Natural killer cell (primary cell): ENCODE measurements at regions not wholly inside any gene's neighbourhood (a gene's known extent, or its start where the extent isn't known, plus 50 kb on each side); places are given as distances from the start of the nearest gene placed in this dataset.

ENCODE experiments used
- ATAC-seq, 3 donors: fragments of 150-1000 bp in 2 of 3; fragments of 200-7000 bp in 1 of 3; cut with Tn5 transposase; 1 replicate in 1 of 3; 2 replicates in 2 of 3; pipeline ENCODE4 v1.10.0; 2021; ENCODE audit warnings: mild to moderate bottlenecking in 2 of 3, moderate library complexity in 2 of 3
- DNase-seq, 2 donors: peaks; one replicate each; pipeline versions ENCODE4 v3.0.0 to v3.0.0-alpha.2; 2013 to 2021; ENCODE audit warnings: mixed read lengths in 1 of 2
- H3K27ac ChIP-seq: one replicate; pipeline ENCODE4 v1.5.1; 2013; ENCODE audit warnings: mild to moderate bottlenecking, low read length
- H3K27me3 ChIP-seq: one replicate; pipeline ENCODE4 v1.6.1; 2013; ENCODE audit warnings: low read length; ENCODE audit not compliant: control insufficient read depth, insufficient read depth
- H3K36me3 ChIP-seq: one replicate; pipeline ENCODE4 v1.6.1; 2013; ENCODE audit warnings: low read length; ENCODE audit not compliant: control insufficient read depth, insufficient read depth
- H3K4me1 ChIP-seq: one replicate; pipeline ENCODE4 v1.6.1; 2013; ENCODE audit warnings: low read length; ENCODE audit not compliant: control insufficient read depth, insufficient read depth
- H3K4me3 ChIP-seq: one replicate; pipeline ENCODE4 v1.5.1; 2013; ENCODE audit warnings: low read length
- H3K9me3 ChIP-seq: one replicate; pipeline ENCODE4 v1.6.1; 2013; ENCODE audit warnings: low read length; ENCODE audit not compliant: control insufficient read depth, insufficient read depth
- H3K27ac Mint-ChIP-seq, 2 donors: one replicate each; pipeline ENCODE4 v1.8.0; 2022; ENCODE audit warnings: mild to moderate bottlenecking in 2 of 2, mixed read lengths in 2 of 2, moderate library complexity in 1 of 2
- H3K27me3 Mint-ChIP-seq, 2 donors: one replicate each; pipeline ENCODE4 v1.8.0; 2022; ENCODE audit warnings: low read depth in 2 of 2, mixed read lengths in 2 of 2
- H3K36me3 Mint-ChIP-seq: one replicate; pipeline ENCODE4 v1.8.0; 2022; ENCODE audit warnings: mixed read lengths
- H3K4me1 Mint-ChIP-seq, 2 donors: one replicate each; pipeline ENCODE4 v1.8.0; 2022; ENCODE audit warnings: mixed read lengths in 2 of 2
- H3K4me3 Mint-ChIP-seq: one replicate; pipeline ENCODE4 v1.8.0; 2022; ENCODE audit warnings: mild to moderate bottlenecking, moderate library complexity, mixed read lengths
- H3K9me3 Mint-ChIP-seq, 2 donors: one replicate each; pipeline ENCODE4 v1.8.0; 2022; ENCODE audit warnings: mixed read lengths in 2 of 2
- CTCF ChIP-seq: fragments of 200-600 bp; IDR thresholded peaks from one replicate; pipeline ENCODE4 v1.8.0; 2022; ENCODE audit warnings: antibody characterized with exemption
- WGBS: methylation state at CpG from one replicate; pipeline ENCODE4 v1.1.7; 2013; ENCODE audit warnings: missing lambda C conversion rate; ENCODE audit not compliant: insufficient coverage; 5-methylcytosine and 5-hydroxymethylcytosine counted together
- intact Hi-C: fragments of 100-400 bp; cut with micrococcal nuclease; formaldehyde crosslinking; loops from one replicate; pipeline ENCODE4 v1.14.2; 2022

- WGBS: no CpG with 5 or more reads among the region's 1 CpG
- no peak overlapping the region for H3K27ac Mint-ChIP-seq
- H3K36me3 Mint-ChIP-seq: no peaks in the 10 kb centered on the region
- H3K36me3 ChIP-seq: no peaks in the 10 kb centered on the region
- H3K27me3 Mint-ChIP-seq: no peaks in the 10 kb centered on the region
- no peak overlapping the region for H3K27ac ChIP-seq
- no peaks in the 10 kb centered on the region for H3K27me3 ChIP-seq
- ATAC-seq (no peak), DNase-seq (no peak)
- peaks cover 21 to 30% of the 10 kb centered on the region in 2 donors for H3K9me3 Mint-ChIP-seq
- no peaks in the 10 kb centered on the region for H3K4me1 Mint-ChIP-seq
- no peak overlapping the region for H3K4me3 ChIP-seq
- peaks cover 2% of the 10 kb centered on the region for H3K9me3 ChIP-seq
- no peak for TF ChIP-seq CTCF
- no peak overlapping the region for H3K4me3 Mint-ChIP-seq
- no peaks in the 10 kb centered on the region for H3K4me1 ChIP-seq
- intact Hi-C loops: no loop called here
These were observed 1354.0 kb downstream of the CDH8 start for GRCh38 chr16:60682219-60682618.

GRCh38 chr16:60681043-60681442, 1355.2 kb downstream of the CDH8 start:
- no peaks in the 10 kb centered on the region for H3K4me1 Mint-ChIP-seq
- no peak overlapping the region for H3K4me3 Mint-ChIP-seq
- Histone ChIP-seq H3K27ac (no peak overlapping the region), H3K9me3 (no peaks in the 10 kb centered on the region), H3K4me1 (no peaks in the 10 kb centered on the region), H3K4me3 (no peak overlapping the region), H3K27me3 (no peaks in the 10 kb centered on the region), H3K36me3 (no peaks in the 10 kb centered on the region)
- H3K9me3 Mint-ChIP-seq: peaks cover 16 to 25% of the 10 kb centered on the region in 2 donors
- no CpG with 5 or more reads among the region's 1 CpG for WGBS
- H3K27ac Mint-ChIP-seq: no peak overlapping the region
- ATAC-seq (no peak), DNase-seq (no peak)
- H3K36me3 Mint-ChIP-seq: no peaks in the 10 kb centered on the region
- no peak for TF ChIP-seq CTCF
- intact Hi-C loops: no loop called here
- no peaks in the 10 kb centered on the region for H3K27me3 Mint-ChIP-seq

GRCh38 chr16:60675022-60675421, 1361.2 kb downstream of the CDH8 start:
- no peak for ATAC-seq

More at GRCh38 chr16:60675022-60675421, 1361.2 kb downstream of the CDH8 start:
- Histone ChIP-seq H3K4me3 (no peak overlapping the region), H3K9me3 (no peaks in the 10 kb centered on the region), H3K27me3 (no peaks in the 10 kb centered on the region), H3K36me3 (no peaks in the 10 kb centered on the region), H3K27ac (no peak overlapping the region), H3K4me1 (no peaks in the 10 kb centered on the region)
- no peaks in the 10 kb centered on the region for H3K36me3 Mint-ChIP-seq
- no peak for DNase-seq
- no peak overlapping the region for H3K4me3 Mint-ChIP-seq
- peaks cover 5 to 9% of the 10 kb centered on the region in 2 donors for H3K9me3 Mint-ChIP-seq
- H3K27me3 Mint-ChIP-seq: no peaks in the 10 kb centered on the region
- no peak overlapping the region for H3K27ac Mint-ChIP-seq
- intact Hi-C loops: no loop called here
- TF ChIP-seq CTCF: no peak
- no peaks in the 10 kb centered on the region for H3K4me1 Mint-ChIP-seq
